GM19467 (cell line): ENCODE measurements at regions not wholly inside any gene's neighbourhood (a gene's known extent, or its start where the extent isn't known, plus 50 kb on each side); places are given as distances from the start of the nearest gene placed in this dataset.
"Not testable (repeated sequence)": the region's sequence is repeated elsewhere in the genome, so short reads cannot be mapped to it uniquely, and the experiment has no call there.

Experiments
- ATAC-seq: cut with Tn5 transposase; IDR thresholded peaks from one replicate; pipeline ENCODE4 v1.9.1; 2021; ENCODE audit warnings: mild to moderate bottlenecking, moderate library complexity; ENCODE audit not compliant: unreplicated experiment

DNA sequence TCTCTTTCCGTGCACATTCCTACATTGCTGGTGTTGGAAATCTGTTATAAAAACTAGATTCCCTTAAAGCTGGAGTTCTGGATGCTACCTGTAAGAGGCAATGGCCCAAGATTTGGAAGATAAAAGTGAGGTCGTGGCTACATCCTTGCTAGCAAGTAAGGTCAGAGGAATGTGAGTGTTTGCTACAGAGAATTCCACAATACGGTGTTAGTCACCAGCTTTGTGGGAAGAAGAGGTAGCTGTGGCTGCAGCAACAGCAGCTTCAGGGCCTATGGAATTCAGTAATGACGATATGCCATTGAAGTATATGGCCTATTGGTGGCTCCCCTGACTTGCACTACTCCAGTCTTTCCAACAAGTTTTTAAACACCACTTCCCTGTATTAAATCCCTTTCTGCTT is 227.7 kb upstream of the TMEM260 start:
- no peak for ATAC-seq

DNA sequence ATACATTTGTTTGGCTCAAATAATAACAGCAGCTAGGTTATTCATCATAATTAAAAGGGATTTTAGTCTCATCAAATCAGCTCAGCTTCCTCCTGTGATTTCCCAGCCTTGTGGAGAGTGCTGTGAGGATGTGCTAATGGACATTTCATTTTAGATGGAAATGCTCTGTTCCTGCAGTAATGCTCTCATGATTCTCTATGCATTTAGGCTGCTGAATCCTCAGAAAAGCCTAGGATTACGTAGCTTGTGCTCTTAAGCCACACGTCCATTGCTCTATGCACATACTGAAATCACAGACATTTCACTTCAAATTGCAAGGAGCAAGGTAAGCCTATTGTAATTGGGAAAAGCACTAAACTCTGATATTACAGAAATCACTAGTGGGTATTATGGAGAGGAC is 226.6 kb upstream of the TMEM260 start:
- no peak for ATAC-seq

DNA sequence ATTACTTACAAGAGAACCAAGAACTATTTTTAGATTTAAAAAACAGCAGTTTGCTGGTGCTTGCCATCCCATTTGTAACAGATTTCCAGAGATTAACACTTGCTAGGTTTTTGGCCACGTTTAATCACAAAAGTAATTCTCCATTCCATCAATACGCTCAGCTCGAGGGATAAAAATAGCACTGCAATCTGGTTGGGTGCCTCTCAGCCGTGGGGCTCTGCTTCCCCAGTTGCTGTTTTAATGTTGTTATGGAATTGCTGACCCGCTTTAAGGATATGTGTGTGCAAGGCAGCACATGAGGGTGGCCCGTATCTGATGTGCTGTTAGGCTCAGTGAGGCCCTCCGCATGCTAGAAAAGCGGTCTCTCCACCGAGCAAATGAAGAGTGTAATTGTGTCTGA is 222.2 kb upstream of the TMEM260 start:
- no peak for ATAC-seq

DNA sequence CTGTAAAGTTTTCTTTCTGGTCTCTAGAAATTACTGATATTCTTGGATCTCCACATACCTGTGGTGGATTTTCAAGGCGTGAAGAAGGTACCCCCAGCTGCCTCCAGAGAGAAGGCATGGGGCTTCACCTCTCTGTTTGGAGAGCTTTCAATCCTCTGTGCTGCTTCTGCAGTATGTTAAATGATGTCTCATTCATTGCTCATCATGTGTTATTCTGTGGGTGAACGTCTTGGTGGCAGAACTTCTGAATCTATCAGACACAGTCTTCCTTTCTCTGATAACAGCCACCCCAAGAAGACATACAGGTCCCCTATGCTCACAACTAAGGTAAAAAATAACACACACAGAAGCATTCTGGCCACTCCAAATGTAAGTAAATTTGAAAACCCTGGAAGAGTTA is 221.3 kb upstream of the TMEM260 start:
- ATAC-seq = no peak

DNA sequence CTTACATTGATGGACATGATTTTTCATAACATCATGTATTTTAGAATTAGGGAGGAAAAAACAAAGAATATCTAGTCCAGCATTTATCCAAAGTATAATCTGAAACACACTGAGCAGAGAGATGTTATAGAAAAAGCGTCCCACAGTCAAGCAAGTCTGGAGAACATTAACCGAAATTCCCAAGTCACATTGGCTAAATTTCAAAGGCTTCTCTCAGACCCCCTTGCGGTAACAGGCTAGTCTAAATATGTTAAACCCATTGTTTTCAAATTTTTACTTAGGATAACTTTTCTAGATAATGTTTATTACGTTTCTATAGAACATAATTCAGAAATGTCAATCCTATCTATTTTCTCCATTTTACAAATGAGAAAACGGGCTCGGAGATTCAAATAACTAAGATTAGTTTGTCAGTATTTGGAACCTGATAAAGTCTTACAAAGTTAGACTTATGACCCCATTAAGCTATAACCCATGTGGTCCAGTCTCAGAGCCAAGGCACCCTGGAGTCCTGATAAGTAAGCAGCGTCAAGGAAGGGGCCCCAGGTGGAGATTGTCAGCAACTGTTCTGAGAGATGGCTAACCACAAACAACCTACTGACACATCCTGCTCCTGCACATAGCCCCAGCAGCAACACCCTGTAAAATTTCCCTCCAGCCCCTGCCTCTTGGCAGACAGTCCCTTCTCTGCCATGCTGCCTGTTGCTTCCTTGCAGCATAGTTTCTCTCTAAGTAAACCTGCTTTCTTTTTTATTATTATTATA is 220.6 kb upstream of the TMEM260 start:
- no peak for ATAC-seq

DNA sequence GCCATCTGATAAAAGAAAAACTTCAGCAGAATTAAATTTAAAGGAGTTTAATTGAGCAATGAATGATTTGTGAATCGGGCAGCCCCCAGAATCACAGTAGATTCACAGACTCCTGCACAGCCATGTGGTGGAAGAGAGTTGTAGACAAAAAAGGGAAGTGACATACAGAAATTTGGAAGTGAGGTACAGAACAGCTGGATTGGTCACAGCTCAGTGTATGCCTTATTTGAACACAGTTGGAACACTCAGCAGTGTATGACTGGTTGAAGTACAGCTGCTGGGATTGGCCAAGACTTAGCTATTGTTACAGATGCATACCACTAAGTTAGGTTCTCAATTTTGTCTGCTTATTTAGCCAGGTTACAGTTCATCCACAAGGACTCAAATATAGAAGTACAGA is 213.9 kb upstream of the TMEM260 start:
- ATAC-seq = not testable (repeated sequence)

DNA sequence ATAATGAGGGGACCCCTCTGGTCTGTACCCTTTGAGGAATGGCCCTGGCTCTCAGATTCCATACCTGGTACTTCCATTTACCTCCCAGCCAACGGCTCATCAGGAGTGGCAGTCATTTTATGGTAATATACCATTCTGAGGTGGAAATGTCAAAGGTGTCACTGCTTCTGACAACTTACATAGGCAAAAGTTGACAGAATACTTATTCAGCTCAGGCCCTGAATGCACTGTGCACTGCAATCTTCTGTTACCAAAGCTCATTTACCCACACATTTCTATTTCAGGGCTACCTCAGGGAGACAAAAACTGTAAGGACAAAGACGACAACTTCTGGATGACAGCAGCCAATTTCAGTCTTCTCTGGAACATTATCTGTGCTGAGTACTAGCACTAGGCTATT is 212.2 kb upstream of the TMEM260 start:
- ATAC-seq = no peak

DNA sequence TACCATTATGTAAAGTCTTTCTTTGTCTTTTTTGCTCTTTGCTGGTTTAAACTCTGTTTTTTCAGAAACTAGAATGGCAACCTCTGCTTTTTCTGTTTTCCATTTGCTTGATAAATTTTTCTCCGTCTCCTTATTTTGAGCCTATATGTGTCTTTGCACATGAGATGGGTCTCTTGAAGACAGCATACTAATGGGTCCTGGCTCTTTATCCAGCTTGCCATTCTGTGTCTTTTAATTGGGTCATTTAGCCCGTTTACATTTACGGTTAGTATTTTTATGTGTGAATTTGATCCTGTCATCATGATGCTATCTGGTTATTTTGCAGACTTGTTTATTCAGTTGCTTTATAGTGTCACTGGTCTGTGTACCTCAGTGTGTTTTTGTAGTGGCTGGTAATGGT is 207.9 kb upstream of the TMEM260 start:
- ATAC-seq = no peak

DNA sequence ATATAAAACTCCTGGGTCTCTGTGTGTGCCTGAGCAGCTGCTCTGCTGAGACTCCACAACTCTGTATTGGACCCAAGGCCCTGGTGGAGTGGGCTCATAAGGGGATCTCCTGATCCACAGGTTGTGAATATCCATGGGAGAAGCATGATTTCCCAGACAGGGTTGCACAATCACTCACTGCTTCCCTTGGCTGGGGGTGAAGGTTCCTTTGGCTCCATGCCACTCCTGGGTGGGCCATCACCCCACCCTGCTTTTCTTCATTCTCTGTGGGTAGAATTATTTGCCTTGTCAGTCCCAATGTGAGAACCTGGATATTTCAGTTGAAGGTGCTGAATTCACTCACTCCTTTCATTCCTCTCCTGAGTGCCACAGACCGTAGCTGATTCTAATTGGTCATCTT is 205.2 kb upstream of the TMEM260 start:
- ATAC-seq = no peak

DNA sequence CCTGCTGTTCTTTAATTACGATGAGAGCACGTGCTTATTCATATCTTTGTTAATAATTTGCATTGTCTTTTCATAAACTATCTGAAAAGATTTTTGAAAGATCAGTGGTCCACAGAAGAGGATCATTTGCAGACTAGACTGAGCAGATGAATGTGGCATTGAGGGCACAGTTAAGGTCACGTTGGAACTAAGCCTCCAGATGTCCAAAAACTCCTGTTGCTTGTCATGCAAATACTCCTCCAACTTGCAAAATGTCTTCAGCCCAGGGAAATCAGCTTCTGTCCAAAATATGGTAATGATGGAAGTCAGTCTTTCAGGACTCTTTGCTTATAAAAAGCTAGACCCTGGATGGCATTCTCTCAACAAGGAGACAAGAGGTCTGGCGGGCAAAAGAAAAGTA is 201.6 kb upstream of the TMEM260 start:
- no peak for ATAC-seq

DNA sequence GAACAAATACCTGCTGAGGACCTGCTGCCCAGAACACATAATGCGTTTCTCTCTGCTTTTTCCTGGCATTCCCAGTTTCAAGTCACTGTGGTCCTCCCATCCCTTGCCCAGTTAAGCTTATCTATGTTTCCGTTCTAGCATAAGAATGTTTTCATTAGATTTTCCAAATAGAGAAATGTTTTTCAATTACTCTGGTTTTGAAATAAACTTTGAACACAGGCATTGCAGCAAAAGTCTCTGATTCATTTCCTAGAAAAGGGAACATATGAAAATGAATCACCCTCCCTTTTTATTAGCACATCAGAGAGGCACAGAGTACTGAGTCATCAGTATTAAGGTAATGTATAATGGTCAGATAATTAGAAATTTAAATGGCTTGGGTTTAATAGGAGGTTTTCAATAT is 201.1 kb upstream of the TMEM260 start:
- ATAC-seq = no peak

DNA sequence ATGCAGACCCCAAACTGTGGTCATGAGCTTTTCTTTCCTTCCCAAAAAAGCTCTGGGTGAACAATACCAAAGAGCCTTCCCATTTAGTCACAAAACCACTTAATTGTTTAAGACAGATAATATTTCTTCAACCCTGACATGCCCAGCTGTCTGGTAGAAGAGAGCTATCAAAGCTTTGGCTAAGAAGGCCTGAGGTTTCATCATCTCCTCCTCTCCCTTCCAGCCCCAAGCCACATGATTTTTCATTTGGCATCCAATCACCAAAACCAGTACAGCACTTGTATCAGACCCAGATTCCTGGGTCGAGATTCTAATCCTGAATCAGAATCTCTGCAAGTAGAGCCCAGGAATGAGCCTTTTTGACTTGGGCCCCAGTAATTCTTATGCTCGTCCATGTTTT is 199.6 kb upstream of the TMEM260 start:
- no peak for ATAC-seq

DNA sequence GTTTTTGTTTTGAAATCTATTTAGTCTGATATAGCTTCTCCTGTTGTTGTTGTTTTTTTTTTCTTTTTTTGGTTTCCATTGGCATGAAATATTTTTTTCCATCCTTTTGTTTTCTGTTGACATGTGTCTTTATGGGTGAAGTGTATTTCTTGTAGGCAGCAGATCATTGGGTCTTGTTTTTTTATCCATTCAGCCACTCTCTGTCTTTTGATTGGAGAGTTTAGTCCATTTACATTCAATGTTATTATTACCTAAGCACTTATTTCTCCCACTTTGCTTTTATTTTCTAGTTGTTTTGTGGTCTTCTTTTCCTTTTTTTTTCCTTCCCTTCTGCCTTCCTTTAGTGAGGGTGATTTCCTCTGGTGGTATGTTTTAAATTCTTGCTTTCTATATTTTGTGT is 193.6 kb upstream of the TMEM260 start:
- no peak for ATAC-seq

DNA sequence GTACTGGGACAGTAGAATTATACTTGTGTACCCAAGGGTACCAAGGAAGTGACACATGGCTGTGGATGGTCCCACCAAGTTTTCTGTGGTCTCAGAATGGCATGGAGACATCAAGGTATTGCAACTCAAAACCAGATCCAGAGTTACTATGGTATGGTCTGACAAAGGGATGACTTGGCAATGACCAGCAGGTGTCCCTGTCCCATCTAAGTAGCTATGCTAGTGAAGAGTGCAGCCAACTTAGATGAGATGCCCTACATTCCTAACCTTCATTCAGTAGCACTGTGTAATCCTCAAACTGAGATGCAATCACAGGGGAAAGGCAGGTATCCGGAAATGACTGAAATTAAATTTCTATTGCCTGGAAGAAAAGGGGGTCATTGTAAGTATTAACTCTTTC is 188.7 kb upstream of the TMEM260 start:
- ATAC-seq = no peak

DNA sequence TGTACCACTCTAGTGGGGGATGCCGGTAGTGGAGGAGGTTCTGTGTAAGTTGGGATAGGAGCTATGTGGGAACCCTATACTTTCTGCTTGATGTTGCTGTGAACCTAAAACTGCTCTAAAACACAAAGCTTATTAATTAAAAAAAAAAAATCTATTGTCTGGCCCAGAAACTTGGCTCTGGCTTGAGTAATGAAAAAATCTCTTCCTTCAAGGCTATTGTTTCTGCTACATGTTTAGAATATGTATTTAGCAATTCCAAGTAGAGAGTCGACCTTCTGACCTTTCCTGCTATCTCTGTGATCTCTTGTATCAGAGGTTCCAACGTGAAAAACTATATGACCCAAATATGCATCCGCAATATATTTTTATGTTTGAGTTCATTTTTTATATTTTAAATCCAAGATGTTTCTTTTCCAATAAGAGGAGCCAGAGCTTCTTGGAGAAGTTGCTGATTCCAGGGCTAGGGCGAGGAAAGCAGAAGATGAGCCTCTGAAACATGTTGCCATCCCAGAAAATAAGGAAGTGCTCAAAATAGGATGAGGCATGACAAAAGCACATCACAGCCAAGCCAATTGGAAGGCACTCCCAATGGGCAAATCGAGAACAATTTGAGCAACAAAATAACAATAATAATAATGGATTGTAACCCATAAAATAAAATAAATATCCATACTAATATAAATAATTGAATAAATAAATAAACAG is 184.6 kb upstream of the TMEM260 start:
- no peak for ATAC-seq

DNA sequence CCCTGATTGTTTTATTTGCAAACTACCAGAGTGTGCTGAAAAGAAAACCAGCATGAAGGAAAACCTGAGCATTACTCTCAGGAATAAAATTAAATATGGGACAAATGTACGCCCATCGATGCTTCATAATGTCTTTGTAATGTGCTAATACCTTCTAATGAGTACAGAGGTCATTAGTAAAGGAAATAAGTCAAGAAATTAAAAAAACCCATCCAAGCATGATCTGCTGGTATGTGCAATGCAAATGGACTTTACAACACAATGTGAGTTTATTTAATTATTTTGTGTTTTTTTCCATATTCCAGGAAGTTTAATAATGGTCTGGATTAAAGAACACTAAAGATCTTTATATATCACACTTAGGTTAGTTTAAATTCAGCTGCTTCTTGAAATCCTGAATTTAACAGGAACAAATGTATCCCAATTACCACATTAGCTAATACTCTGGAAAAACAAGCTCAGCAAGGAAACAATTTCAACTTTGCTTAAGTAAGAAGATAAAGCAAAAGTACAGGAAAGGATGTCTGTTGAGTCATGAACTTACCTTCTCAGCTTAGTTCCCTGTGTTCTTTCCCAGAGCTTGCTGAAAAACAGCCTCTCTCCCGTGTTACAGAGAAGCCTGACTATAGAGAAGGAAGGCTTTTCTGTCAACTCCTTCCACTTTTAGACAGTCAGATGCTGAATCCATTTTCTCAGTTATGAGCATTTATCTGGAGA is 179.3 kb upstream of the TMEM260 start:
- ATAC-seq = no peak

DNA sequence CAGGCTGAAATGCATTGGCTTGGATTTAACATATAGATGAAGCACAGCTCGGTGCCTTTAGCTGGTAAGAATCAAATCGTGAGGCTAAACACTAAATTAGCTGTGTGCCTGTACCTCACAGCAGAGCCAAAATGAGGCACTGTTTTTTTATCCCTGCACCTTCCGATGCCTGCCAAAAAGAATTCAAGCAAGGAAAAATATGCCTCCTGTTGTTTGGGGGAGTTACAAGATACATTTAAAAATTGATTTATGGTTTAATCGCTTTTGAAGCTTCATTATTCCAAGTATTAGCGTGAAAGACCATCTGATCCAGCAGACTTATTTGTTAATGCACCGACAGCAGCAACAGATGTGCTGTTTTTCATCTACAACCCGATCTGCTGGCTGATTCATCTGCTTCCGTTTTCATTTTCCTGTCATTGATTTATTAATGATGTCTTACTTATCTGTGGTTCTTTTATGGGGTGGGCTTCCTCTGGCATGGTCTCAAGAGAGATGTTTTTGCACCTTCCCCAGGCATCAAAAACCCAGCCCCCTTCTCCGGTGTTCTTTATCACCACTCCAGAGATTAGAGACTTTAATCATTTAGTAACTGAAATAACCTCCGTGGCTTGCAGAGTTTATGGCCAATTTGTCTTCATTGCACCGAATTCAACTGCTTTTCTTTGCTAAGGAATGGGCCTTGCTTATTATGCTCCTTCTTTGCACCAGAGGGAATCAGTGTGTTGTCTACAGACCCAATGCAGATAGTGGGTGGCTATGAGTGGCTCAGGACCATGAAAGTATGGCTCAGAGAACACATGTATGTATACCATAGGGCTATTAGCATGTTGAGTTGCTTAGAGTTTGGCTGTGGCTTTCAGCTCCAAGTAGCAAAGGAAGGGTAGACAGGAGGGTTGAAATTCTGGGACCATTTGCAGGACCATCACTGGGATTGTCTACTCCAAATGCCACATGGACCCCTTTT is 166.8 kb upstream of the TMEM260 start:
- no peak for ATAC-seq

DNA sequence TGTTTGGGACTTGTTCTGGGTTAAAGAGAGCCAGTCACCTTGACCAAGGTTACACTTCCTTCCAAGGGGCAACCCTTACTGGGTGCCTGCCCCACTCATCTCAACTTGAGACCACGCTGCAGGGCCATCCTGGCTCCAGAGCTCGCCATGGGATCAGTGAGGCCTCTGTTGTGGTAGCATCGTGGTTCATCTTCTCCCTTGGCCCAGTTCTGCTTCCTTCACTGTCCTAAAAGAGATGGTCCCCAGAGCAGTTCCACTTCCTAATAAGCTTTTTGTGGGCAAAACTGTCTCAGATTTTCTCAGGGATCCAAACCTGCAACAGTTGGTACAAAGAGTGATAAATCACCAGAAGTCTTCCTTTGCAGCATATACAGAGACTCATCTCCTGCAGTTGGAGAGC is 165.9 kb upstream of the TMEM260 start:
- no peak for ATAC-seq

DNA sequence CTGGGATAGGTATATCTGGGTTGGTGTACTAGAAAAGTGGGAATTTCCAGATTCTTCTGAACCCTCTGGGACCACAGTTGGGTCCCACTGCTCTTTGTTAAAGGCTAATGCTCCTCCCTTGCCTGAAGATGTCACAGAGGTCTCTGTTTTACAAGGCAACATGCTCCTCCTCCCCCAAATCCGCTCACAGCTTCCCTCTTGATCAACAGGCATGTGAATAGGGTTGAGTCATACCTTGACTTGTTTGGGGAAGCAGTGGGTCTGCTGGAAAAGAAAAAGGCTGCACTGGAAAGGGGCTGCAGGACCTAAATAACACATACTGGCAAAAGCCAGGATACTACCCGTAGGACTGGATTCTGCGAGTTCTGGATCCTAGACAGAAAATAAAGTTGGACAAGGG is 165.4 kb upstream of the TMEM260 start:
- ATAC-seq = no peak

DNA sequence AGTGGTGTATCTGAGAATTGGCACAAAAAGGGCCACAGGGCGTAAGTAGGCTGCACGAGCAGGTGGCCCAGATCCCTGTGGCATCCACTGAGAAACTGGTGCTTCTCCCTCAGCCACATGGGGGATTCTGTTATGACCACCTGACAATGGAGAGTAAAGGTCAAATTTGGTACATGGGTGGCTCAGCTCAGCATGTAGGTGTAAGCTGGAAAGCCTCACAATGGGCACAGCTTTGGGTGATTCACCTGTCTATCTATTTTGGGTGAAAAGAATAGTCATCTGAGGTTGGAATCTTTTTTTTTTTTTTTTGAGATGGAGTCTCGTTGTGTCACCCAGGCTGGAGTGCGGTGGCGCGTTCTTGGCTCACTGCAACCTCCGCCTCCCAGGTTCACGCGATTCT is 163.4 kb upstream of the TMEM260 start:
- ATAC-seq = no peak

DNA sequence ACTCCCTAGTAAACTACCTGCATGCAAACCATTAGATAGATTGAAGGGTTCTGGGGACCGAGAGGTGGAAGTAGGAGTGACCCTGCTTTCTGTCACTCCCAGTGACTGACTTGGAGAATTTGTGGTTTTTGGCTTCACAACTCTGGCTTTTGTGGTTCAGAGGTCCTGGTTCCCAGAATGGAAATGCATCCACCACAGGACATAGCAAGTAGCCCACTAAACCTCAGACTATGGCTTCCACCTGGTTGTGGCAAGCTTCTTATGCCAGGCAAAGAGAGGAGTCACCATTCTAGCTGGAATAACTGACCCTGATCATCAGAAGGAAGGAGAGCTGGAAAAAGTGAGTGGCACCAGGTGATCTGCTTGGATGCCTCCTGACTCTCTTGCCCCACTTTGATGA is 162.4 kb upstream of the TMEM260 start:
- ATAC-seq = no peak
